Hindlimb muscle (tissue), 1 donor: ENCODE measurements at regions not wholly inside any gene's neighbourhood (a gene's known extent, or its start where the extent isn't known, plus 50 kb on each side); places are given as distances from the start of the nearest gene placed in this dataset.

Experiments
- DNase-seq: peaks from one replicate; pipeline ENCODE4 v3.0.0-alpha.2; 2013

- DNase-seq = no peak
Observed at GRCh38 chr12:127260531-127260930, 1006.4 kb upstream of the TMEM132C start.

DNA sequence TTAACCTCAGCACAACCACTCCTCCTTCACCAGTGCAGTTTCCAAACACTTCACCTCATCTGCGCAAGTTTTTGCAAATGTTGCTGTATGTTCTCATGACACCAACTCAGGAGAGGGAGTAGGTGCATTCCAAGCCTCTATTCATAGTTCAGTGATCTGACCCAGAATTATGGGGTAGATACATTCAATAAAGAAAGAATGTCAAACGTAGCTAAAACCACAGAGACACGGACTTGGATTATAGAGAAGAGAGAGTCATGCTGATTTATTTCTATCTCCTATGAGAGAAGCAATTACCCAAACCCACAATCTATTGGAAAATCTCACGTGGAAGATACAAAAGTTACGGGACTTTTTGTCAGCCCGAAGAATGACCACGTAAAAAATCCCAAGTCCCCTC lies 1006.0 kb upstream of the TMEM132C start:
- DNase-seq = no peak

- DNase-seq = no peak
Observed at GRCh38 chr12:127262615-127263014, 1004.4 kb upstream of the TMEM132C start.

- DNase-seq = no peak
Observed at GRCh38 chr12:127263621-127264020, 1003.3 kb upstream of the TMEM132C start.

DNA sequence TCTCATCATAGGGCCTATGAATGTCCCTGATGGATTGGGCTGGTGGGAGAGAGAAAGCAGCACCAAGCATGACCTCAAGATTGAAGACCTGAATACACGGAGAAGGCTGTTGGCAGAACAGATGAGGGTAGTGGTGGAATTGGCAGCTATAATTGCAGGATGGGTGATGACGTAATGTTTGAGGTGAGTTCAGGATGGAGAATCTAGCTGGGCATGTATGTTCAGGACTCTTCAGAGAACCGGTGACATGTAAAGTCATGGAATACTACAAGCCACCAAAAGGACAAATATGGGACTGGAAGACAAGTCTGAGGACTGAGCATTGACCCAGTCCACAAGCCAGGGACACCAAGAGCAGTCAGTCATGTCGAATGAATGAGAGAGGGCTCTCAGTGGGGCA lies 999.8 kb upstream of the TMEM132C start:
- DNase-seq = no peak

GRCh38 chr12:127268213-127268612 lies 998.8 kb upstream of the TMEM132C start:
- no peak for DNase-seq

DNA sequence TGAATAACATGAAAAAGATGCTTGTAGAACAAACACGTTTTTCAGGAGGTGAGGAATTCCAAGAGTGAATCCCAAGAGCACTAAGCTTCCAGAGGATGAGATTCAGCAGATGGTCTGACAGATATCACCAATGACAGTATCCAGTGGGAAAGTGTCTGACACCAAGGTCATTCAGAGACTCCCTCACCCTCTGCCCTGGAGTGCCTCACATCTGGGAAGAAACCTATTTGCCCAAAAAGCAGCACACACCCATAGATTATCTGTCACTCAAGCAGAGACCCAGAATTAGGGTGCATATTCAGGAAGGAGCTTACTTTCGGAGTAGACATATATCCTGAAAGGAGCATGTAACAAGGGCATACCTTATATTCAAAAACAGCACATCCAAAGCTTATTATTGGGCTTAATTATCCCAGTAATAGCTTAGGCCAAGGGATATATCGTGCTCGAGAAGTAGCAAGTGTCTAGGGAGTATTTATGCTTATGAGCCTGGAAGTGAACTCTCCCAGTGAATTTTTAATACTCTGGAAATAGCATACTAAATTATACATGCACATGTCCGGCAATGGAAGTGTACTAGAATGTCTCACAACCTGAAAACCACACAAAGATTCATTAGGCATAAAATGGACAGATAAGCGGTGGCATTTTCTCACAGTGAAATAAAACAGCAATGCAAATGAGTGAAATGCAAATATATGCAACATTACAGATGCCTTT lies 998.1 kb upstream of the TMEM132C start:
- no peak for DNase-seq

GRCh38 chr12:127270193-127270592 lies 996.8 kb upstream of the TMEM132C start:
- no peak for DNase-seq

- DNase-seq = no peak
Observed at GRCh38 chr12:127271776-127272175, 995.2 kb upstream of the TMEM132C start.

GRCh38 chr12:127272864-127273263 lies 994.1 kb upstream of the TMEM132C start:
- DNase-seq = no peak

- DNase-seq = no peak
Observed at GRCh38 chr12:127273626-127274025, 993.3 kb upstream of the TMEM132C start.

DNA sequence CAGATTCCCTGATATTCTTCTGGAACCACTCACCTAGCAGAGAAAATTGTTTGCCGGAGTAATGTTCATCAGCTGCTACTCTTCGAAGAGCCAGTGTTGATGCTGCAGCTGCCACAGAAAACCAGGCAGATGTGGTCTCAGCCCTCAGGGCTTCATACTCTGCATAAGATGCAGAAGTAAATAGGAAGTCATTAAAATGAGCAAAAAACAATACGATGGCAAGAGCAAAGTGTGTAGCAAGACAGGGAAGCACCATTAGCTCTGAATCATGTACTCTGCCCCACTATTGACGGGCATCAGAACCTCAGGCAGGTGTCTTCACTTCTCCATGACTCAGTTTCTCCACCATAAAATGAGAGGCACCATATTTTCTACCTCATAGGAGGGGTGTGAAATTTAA lies 991.6 kb upstream of the TMEM132C start:
- no peak for DNase-seq

- DNase-seq = no peak
Observed at GRCh38 chr12:127277882-127278281, 989.1 kb upstream of the TMEM132C start.

GRCh38 chr12:127278351-127278750 lies 988.6 kb upstream of the TMEM132C start:
- no peak for DNase-seq

- peak; percentile 26 for DNase-seq
Observed at GRCh38 chr12:127280393-127281275, 986.3 kb upstream of the TMEM132C start.

DNA sequence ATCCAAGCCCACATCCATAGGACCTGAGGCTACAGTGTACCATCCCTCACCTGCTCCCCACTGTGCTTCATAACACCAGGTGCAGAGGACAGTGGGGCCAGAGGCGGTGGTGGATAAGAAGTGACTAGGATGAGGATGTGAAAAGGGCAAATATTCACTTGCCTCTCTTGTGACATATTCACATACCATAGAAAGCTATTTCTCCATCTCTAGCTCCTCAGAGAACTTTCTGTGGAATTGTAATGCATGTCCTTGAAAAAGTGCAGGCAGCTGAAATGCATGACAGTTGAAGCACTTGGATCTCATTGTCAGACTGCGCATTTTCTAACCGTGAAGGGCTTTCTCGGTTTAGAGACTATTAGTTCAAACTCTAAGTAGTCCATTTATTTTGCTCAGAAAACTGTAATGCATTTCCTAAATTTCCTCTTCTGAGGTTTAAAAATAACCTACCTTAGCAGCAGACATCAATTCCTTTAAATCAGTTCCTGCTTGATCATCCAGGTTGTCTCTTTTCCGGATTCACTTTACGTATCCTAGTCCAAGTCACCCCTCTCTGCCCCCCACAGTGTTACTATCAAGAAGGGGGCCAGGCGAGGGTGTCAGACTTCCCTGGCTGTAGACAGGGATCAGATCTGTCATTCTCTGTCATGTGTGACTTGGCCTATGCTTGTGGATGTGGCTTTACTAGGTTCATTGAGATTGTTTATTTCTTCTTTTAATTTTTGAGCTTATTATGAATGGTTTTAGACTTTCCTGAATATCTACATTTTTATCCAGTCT lies 984.0 kb upstream of the TMEM132C start:
- no peak for DNase-seq

GRCh38 chr12:127284021-127284420 lies 982.9 kb upstream of the TMEM132C start:
- DNase-seq = no peak

- DNase-seq = no peak
Observed at GRCh38 chr12:127284870-127285431, 982.0 kb upstream of the TMEM132C start.

DNA sequence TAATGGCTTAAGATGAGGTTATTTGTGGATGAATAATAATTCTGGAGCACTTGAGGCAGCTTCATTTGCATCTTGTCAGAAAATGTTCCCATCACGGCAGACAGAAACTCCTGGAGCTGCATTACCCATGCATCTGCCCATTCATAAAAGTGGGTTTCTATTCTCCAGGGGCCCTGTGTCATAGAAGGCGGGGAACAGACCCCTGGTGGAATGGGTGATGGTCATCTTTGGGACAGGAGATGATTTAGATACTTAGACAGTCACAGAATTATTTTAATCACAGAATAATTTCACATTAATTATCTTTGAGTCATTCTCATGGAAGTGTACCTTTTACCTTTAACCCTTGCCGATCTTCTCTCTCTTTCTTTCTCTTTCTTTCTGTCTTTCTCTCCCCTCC lies 980.7 kb upstream of the TMEM132C start:
- DNase-seq = no peak

DNA sequence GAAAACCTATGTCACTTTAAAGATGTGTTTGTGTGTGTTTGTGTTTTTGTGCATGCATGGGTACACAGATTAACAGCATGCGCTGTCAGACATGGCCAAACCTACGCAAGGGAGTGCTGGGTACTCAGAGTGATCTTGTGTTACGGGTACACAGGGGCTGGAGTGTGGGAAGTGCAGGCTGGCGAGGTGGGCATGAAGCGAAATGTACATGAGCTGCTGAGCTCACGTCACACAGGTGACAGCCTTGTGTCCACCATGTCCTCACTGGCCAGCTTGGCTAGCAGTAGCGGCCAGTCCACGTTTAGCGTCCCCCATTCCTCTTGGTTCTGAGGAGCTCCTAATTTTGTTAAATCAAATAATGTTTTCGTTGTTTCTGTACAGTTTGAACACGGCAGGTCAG lies 979.7 kb upstream of the TMEM132C start:
- no peak for DNase-seq

DNA sequence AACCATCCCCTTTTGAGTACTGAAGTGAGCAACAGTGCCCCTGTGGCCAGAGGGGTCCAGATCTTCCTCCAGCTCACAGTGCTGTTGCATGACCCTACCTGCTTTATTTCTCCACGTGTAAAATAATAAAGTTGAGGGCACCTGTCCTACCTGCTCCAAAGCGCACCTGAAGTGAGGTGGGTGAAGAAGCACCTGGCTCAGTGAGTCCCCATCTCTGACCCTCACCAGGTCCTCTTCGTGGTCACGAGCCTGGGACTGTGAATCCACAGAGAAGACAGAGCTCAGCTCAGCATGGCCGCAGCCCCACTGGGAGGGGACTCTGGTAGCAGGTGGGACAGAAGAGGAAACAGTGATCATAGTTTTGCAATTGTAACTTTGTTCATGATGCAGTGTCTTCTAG lies 976.7 kb upstream of the TMEM132C start:
- no peak for DNase-seq

- no peak for DNase-seq
Observed at GRCh38 chr12:127292736-127293135, 974.2 kb upstream of the TMEM132C start.
